ENCODE measurements at regions not wholly inside any gene's neighbourhood (a gene's known extent, or its start where the extent isn't known, plus 50 kb on each side); places are given as distances from the start of the nearest gene placed in this dataset.

DNA sequence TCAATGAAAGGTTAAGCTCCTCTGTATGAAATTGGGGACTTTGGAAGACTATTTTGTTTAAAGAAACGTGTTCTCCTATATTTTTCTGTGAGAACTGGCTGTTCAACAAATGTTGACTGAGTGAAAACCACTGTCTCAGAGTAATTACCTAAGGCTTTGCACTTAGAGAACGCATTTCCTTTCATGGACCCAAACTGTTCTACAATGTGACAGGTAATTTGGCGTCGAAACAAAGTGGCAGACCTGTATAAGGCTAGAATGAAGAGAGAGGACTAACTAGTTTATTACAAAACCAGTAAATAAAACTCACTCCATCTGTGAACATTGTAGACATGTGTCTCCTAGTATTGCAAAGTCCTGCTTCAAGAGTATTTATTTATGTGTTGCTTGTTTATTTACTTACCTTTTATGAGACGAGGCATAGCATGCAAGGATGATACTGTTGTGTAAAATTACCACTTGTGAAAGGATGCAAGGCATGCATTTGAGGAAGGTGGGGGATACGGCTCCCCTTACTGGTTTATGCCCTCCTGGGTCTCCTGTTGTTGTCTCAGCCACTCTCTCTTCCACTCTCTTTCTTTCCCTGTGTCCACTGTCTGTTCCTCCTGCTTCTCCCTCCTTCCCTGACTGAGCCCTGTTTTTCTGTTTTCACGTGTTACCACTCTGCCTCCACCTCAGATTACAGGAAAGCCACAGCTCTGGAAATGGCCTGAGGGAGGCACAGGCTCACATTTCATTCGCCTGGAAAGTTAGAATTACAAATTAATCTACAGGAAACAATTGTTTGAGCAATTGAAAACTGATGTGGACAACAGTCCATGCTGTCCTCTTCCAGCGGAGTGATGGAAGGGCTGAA, 444.0 kb upstream of the ZNF608 start:
- DNase-seq: no peak

DNA sequence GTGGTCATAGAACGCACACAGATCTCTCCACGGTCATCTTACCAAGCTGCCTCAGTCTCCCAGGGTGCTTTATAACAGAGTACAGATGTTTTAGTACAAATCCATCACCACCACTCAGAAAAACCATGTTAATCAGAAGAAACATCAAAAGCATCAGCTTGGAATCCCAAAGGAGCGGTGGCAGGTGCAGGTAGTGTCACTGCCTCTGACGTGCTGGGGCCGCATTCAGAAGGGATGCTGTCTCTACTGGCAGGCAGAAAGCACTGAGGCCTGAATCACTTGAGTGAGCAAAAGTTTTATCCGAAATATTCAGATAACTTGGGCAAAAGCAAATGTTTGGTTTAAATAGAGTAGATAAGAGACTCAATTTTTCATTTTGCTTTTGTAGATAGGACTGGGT, 448.4 kb upstream of the ZNF608 start:
- DNase-seq: no peak

- no peak for DNase-seq
Measured at GRCh38 chr5:125196481-125197111, 450.2 kb upstream of the ZNF608 start.

DNA sequence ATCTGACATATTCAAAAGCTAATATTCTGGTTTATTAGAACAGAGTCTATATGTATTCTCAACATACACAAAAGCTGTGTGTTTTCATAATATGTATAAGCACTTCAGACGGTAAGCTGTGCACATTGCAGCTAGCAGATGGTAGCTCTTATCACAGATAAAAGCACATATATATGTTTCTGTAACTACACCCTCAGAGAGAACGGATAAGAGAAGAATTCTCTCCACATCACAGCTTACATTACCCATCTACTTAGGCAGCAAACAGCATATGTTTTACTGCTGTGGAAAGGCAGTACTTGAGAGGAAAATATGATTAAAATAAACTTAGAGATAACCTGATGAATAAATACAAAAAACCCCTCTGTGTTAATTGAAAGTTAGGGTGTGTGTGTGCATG, 450.9 kb upstream of the ZNF608 start:
- DNase-seq: no peak

DNA sequence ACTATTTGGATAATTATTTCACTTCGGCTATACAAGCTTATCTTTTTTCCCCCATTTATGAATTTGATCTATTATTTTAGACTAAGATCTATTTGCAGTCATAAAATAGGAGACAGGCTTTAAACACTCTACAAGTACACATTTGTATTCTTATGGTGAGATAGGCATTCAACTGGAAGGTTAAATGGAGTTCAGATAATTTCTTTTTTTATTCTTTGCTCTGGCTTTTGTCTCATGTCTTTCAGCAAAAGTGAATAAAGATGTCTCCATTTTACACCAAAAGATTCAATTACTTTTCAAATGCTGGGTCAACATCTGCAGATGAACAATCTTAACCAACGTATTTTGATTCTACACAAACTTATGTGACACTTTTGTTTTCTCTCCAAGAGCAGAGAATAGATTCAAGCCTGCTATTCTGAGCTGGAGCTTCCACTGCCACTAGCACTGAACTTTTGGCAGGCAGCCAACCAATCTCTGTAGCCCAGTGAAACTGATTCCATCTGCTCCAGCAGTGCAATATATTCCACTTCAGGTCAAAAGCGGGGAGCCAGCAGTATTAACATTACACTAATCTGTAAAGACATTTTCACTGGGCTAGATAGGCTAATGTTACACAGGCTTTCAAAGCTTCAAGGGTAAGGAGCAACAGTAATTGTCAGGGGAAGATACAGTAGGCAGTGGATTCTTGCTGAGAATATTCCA, 452.0 kb upstream of the ZNF608 start:
- DNase-seq: no peak

DNA sequence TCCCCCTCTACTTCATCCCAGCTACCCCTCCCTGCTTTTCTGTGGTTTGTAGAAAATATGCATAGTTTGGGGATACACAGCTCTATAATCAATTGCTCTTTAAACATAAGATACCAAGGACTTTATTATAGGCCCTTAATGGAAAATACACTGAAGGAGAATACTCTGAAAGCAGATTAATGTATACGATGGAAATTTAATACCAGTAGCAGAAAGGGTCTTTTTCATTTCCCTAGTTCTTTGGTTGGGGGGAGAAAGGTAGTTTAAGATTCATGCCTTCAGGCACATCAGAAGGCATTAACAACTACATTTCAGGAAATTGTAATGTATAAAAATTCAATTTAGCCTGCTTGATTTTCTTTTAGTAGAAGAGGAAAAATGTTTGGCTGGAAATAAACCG, 452.9 kb upstream of the ZNF608 start:
- DNase-seq: no peak

- DNase-seq: no peak
Measured at GRCh38 chr5:125199968-125200865, 453.8 kb upstream of the ZNF608 start.

GRCh38 chr5:125200866-125201373, 454.5 kb upstream of the ZNF608 start:
- DNase-seq: no peak

- DNase-seq: no peak
Measured at GRCh38 chr5:125201446-125202052, 455.1 kb upstream of the ZNF608 start.

- DNase-seq: no peak
Measured at GRCh38 chr5:125202353-125202752, 455.9 kb upstream of the ZNF608 start.

- DNase-seq: no peak
Measured at GRCh38 chr5:125202871-125203438, 456.5 kb upstream of the ZNF608 start.

- DNase-seq: no peak
Measured at GRCh38 chr5:125203912-125204311, 457.5 kb upstream of the ZNF608 start.

GRCh38 chr5:125205601-125206225, 459.3 kb upstream of the ZNF608 start:
- no peak for DNase-seq

GRCh38 chr5:125207856-125208255, 461.4 kb upstream of the ZNF608 start:
- DNase-seq: no peak

- DNase-seq: no peak
Measured at GRCh38 chr5:125209650-125210049, 463.2 kb upstream of the ZNF608 start.

DNA sequence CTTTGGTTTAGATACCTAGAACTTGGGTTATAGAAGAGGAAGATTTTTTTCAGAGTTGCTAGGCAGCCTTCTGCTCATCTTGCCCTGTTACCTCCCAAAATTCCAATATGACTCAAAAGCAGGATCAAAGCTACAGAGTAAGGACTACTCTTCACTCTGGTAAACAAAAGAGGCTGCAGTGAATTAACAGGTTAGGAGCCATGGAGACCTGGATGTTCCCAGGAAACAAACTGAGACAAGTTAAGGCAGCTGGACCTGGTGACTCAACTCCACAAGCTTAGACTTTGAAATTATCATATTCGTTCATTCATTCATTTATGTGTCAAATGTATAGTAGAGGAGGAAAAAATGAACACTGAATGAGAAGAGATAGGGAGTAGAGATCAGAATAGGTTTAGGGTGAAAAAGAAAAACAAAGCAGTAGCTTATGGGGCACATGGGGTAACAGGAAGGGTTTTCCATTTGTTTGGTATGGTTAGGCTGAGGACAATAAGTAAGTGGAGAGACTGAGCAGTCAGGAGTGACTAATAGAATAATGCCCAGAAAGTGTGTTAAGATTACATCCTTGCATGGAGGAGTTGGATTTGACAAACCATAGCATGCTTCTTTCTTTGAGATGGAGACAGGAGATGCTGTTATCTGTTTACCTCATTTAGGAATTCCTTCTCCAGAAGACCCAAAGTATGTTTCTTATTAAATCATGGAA, 464.0 kb upstream of the ZNF608 start:
- no peak for DNase-seq

DNA sequence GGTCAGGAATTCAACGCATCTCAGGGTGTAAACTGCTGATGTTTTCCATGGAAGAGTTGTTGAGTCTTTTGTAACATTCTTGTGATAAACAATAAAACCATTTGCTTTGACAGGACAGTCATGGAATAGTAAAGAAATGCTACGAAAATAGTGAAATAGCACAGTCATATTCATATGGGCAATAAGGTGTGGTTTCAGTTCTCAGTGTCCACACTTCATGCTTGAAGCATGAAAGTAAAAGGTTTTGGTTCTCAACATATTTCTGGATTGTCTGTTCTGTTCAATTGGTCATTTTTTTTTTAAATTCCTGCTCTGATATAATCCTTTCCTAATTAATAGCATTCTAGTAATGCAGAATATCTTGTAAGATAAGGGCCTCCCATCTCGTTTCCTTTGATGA, 467.6 kb upstream of the ZNF608 start:
- no peak for DNase-seq

DNA sequence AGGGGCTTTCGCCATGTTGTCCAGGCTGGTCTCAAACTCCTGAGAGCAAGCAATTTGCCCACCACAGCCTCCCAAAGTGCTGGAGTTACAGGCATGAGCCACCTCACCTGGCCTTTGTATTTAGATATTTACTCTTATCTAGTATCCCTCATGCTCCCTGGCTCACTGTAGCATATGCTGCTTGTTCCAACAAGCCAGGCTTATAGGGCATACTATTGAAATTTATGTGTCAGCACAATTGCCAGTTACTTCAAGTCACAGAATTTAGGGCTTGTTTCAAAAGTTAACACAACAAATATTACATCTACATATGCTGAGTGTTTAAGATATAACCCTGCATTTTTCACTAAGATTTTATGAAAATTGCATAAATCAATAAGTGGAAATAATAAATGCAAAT, 469.2 kb upstream of the ZNF608 start:
- DNase-seq: no peak

GRCh38 chr5:125219710-125220109, 473.3 kb upstream of the ZNF608 start:
- DNase-seq: no peak

GRCh38 chr5:125220284-125220683, 473.8 kb upstream of the ZNF608 start:
- no peak for DNase-seq
